DMS 273 (cell line): ENCODE measurements at regions not wholly inside any gene's neighbourhood (a gene's known extent, or its start where the extent isn't known, plus 50 kb on each side); places are given as distances from the start of the nearest gene placed in this dataset.

ENCODE experiments used
- DNase-seq: peaks from one replicate; lab custom pipeline; 2025; ENCODE audit not compliant: unreplicated experiment; lab: John Stamatoyannopoulos, UW

DNA sequence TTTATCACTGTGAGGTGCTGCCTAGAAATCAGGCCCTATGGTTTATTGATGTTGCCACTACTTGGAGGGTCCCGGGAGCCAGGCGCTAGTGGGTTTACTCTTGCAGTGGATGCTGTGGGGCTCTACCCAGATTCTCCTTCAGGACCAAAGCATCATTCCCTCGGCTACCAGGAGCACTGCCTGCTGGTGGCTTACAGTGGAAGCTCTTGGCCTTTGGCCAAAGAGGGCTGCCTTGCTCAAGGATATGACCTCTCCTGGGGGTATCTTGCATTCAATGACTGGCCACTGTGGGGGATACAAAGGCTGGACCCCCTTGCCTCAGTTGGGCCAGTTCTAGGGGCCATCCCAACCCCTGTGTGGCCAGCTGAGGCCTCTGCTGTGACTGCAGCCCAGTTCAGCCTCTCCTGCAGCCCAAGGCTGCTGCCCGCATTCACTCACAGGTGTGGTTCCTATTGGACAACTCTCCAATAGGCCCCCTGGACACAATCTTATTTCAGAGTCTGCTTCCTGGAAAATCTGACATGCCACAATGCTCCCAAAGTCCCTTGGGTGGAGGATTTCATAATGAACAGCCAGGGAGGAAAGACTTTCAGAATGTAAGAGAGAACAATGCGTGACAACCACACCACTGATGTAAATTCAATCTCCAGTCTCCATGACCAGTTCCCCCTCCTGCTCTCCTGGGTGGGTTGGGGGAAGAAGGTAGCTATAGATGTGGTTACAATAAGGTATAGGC lies 196.3 kb downstream of the SNX10 start:
- DNase-seq, result peak; percentile 22

DNA sequence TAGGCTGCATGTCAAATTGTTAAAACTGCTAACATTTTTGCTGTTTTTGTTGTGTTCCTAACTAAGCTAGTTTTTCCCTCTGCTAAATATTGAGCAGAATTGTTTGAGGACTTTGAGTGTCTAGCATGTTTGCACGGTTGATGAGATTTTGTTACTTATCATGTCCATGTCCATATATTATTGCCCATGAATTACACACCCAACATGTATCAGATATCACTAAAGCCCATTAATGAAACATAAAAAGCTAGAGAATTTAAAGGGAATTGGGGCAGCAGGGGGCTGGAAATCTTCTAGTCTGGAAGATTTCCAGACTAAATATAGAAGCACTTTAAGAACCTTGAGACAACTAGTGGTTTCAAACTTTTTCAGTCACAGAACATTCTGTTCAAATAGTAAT lies 197.7 kb downstream of the SNX10 start:
- DNase-seq, result no peak

DNA sequence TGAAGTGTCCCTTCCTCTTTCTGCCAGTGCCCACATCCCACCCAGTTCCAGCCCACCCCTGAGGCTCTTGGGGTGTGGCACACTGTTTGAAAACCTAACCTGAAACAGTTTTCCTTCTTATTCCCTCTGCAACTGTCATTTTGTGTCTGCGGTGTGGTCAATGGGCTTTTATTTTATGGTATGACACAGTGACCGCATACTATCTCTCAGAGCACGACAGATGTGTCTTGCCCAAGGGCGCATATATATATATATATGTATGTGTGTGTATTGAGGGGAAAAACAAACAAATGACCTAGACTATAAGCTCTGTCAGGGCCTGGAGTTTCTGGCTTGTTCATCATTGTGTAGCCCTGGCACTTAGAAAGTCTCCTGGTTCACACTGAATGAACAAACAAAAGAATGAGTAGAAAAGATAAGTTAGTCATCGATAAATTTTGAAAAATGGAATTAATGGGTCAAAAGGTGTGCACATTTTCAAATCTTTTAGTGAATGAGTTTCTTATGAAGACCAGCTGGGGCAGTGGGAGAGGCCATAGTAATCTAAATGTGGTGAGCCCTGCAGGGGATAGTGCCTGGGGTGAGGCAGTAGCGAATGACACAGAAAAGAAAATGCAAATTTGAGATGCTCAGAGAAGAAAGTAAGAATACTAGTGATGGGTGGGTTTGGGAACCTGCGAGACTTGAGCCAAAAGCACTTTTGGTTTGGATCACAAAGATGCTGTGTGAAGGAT lies 198.4 kb downstream of the SNX10 start:
- DNase-seq, result no peak

DNA sequence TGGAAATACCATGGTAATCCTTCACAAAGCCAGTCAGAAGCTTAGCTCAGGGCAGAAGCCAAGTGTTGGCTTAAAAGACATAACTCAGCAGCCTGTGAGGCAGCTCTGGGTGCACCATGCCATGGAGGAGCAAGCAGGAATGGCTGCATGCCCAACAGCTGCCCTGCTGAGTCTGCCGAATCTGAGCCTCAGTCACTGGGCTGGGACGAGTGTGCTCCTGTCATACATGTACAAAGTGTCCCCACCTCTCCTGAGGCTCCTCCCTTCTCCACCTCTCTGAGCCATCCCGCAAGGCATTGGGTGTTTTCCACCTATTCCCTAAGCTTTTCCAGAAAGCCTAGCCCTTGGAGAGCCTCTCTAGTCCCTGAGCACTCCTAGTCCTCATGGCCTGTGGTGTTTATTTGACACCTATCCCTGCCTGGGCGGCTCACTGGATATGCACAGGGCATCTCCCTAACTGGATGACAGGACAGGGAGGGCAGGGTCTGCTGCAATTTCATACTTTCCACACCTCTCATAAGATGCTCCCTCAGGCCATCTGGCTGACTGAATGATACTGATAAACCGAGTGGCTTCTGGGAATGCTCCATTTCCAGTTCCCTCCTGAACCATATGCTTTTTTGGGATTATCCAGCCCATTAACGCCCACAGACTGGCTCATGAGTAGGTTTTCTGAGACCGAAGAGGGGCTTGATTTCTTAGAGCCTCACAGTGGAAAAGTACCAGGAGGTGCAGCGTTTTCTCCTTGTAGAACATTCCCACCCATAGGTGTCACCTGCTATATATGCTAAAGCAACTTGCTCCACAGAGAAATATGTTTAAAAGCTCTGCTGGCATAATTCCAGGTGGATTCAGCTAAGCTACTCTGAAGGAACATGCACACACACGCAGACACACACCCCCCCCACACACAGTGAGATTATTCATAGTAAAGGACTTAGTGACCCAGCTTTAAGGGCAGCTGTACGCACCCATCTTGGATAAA lies 199.3 kb downstream of the SNX10 start:
- DNase-seq, result peak; percentile 90

DNA sequence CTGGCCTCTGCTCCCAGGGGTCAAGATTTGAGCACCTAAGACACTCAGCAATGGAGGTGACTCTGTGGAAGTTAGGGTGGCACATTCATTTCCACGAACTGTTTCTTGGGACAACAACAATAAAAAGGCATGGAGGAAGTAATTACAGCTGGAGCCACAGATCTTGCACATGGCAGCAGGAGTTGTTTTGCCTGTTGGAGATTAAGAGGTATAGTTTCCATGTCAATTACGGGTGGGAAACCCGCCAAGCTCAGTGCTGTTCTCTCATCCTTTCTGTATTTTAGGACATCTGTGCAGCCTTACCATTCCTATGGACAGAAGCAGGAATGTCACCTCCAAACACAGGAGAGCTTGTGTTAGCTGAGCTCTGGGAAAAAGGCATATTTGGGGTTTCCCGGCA lies 201.2 kb downstream of the SNX10 start:
- peak; percentile 92 for DNase-seq

DNA sequence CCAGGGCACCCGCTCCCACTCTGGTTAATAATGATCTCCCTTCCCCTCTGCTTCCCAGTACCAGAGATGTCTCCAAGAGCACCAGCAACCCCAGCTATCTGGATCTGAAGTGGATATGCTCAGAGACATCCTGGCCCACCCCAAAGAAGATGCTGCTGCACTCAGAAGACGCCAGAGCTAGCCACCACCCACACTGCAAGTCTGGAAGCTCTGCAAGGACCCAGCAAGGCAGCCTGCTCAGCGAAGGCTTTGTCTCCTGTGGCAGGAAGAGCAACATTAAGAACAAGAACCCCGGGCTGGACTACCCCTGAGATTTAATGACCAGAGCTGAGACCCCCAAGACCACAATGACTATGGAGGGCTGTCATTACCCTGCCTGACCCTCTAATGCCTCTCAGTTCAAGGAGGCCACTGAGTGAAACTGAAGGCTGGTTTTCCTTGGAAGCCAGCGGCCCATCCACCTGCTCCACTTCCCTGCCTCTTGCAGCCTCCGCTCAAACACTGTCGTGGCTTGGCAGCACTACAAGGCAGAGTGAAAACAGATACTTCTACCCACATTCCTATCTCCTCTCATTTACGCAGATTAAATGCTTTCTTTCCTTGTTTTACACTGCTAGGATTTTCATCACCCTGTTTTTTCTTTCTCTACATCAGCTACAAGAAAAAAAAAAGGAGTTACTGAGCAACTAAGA lies 202.2 kb downstream of the SNX10 start:
- peak; percentile 37 for DNase-seq

DNA sequence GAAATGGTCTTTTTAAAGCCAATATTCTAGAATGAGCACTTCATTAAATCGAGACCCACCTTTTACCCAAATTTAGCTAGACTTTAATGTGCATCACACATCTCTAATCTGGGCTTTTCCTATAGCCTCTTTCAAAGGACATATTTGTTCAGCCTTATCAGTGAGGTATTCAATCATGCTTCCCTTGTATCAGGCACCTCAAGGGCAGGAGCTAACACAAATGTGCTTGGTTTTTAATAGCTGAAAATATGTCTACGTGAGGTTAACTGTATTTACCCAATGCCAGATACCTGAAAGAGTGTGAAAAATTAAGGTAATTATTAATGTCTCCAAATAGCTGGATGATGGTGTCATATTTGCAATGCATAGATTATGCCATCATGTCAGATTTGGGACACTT lies 203.9 kb downstream of the SNX10 start:
- no peak for DNase-seq

DNA sequence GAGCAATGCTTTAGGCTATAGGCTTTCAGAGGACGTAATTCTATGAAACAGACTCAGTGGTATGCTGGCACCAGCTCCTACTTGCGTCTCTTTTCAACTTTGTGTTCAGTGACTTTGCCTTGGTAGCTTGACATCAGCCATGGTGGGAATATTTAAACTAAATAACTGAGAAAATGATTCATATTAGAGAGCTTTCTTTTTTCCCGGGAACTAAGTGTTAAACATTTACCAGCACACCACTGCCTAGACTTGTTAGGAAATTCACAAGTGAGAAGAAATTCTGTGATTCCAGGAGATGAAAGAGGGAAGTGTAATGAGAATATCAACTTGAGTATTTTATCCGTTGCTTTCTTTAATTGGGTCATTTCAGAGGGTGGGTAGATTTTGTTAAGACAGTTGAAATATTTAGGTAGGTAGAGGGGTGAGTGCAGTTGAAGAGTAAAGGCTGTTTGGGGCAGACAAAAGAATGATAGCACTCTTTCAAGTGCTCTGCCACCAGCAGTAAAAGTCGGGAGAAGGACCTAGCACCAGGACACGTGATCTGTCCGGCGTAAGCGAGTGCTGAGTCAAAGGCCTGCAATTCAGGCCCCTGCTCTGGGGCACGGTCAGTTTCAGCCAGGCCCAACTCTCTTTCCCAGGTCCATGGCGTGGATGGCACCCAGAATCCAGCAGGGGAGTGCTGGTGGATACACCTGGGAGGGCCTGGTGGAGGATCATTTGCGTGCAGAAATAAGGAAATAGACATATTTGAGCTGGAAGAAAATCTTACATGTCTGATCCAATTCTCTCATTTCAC lies 206.3 kb downstream of the SNX10 start:
- DNase-seq, result no peak

DNA sequence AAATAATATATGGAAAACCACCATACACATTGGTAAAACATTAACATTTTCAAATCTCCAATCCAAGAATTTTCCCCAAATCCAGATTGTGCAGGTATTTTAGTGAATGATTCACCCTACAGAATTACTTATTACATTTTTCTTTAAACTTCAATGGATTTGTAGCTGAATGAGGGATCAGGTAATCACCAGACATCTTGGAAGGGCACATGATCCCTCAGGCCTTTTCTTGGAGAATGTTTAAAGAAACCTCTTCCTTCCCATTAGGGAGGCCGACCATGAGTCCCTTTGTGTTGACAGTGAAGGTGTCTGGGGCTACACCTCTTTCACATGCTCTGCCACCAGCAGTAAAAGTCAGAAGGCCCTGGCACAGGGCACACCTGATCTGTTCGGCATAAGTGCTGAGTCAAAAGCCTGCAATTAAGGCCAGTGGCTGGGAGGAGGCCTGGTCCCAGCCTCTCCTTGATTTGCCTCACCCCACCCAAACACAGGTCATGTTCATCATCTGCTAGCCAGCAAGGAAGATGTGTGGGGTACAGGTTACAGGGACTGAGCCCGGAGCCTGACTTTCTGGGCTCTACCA lies 207.7 kb downstream of the SNX10 start:
- DNase-seq, result no peak

DNA sequence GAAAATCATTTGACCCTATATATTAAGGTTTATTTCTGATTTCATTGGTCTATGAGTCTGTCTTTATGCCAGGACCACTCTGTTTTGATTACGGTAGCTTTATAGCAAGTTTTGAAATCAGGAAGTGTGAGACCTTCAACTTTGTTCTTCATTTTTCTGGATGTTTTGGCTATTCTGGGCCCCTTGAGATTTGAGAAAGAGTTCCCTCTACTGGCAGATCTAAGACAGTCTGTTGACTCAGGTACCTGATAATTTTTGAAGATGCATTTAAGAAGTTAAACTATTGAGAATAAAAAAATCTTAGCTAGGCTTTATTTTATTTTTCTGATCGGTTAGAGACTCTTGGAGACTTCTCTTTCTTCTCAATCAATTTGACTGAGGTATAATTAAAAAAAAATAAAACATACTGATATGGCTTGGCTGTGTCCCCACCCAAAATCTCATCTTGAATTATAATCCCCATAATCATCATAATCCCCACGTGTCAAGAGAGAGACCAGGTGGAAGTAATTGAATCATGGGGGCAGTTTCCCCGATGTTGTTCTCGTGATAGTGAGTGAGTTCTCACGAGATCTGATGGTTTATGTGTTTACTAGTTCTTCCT lies 209.2 kb downstream of the SNX10 start:
- DNase-seq, result peak; percentile 68

DNA sequence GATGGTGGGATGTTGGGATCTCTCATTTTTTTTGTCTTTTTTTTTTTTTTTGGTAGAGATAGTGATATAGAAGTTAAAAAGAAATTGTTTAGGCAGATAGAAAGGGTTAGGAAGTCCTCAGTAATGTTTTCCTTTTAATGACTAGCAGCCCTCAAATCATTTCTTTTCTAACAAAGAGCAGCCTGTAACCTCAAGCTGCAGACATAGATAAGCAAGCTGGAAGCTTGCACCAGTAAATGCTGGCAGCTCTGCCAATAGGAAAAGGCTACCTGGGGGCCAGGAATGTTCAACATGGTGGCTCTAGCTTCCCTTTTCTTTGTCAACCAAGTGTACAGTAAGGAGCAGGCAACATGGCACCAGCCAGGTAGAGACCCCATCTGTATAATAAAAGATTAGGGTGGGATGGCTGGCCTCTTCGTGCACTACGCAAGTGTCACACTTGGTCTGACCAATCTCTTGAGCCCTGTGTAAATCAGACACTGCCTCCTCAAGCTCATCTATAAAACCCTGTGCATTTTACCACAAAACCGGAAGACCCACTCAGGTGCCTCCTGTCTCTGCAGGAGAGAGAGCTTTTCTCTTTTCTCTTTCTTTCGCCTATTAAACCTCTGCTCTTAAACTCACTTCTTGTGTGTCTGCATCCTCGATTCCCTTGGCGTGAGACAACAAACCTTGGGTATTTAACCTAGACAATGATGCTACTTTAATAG lies 212.9 kb downstream of the SNX10 start:
- DNase-seq, result no peak

DNA sequence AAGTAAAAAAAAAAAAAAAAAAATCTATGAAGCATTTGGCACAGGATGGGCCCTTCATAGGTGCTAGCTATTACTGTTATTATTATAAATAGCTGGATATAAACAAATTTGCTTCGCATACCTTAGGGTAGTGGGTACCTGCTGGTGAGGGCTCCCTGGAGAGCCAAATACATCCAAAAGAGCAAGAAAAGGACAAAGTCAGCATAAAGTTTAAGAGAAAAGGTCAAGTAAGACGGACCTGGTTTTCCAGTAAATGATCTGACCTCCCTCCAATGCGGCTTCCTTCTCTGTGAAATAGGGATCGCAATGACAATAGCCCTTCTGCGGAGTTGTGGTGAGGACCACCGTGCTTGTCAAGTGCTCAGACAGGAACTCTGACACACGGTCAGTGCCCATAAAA lies 214.5 kb downstream of the SNX10 start:
- DNase-seq, result no peak

DNA sequence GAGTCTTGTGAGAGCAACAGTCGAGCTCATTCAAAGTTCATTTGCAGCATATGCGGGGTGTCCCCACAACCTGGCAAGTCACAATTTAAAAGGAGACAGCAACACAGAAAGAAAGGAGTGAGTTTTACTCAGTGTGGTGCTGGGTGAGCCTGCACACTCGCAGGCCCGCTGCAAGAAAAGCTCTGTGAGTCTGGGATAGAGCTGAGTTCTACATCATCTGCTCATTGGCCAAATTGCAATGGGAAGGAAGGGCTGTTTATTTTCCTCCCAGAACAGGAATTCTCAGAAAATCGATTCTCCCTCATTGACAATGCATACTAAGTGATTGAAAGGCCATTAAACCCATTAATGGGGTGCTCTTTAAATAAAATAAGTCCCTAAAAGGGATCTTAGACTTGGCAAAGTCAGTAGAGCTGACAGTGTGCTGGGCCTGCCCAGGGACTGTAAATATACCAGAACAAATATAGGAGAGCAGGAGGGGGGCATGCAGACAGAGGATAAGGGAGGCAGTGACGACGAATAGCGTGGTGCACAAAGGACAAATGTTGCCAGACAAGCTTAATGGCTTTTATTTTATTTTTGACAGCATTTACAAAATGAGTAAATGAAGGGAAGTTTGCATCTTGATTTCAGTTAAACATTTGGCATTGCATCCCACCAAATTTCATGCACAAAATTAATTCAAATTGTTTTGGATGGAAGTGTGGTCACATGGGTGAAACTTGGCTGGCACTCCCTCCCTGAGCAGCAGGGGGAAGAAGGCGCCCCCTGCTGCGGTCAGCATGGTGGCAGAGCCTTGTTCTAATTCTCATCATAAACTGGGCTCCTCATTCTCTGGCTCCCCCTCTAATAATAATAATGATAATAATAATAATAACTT lies 215.7 kb downstream of the SNX10 start:
- DNase-seq, result peak; percentile 28

DNA sequence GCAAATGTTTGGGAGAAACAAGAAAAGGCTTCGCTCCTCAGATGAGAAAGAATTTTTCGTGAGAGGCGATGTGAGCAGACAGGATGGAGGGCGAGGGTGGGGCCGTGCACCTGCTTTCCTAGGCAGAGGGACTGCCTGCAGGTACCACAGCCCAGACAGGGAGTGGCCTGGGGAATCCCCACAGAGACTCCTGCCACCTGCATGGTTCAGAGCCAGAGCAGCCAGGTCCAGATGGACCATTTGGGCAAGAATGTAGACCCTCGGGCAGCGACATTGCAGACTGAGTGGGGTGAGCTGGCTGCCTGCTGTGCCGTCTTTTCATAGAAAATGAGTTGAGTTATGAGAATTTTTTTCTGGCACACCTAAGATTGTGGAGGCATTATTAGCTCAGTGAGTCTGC lies 216.8 kb downstream of the SNX10 start:
- DNase-seq, result no peak

DNA sequence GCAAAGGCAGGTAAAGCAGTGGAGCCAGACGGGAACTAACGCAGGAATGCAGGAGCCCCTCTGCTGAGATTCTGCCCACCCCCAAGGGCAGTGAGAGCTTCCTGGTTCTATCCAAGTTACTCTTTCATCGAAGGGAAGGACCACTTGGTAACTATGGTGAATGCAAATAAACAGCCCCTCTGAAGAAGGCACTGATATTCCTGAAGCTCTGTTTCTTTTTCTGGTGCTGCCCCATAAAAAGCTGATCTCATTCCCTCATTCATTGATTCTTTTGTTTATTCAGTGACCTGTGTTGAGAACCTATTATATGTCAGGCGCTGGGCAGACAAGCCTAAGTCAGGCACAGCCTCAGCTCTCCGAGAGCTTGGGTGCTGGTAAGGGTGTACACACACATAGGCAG lies 217.3 kb downstream of the SNX10 start:
- no peak for DNase-seq

DNA sequence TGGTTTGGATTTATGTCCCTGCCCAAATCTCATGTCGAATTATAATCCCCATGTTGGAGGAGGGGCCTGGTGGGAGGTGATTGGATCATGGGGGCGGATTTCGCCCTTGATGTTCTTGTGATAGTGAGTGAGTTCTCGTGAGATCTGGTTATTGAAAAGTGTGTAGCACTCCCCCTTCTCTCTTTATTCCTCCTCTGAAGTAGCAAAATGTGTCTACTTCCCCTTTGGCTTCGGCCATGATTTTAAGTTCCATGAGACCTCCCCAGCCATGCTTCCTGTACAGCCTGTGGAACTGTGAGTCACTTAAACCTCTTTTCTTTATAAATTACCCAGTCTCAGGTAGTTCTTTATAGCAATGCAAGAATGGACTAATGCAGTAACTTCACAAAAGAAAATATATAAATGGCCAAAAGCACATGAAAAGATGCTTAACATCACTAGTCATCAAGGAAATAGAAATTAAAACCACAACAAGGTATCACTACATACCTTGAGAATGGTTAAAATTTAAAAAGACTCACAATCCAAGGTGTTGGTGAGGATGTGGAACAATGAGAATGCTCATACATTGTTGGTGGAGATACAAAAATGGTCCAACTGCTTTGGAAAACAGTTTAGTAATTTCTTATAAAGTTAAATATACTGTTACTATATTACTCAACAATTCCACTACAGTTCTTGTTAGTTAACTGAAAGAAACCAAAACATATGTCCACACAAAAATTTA lies 218.7 kb downstream of the SNX10 start:
- no peak for DNase-seq

DNA sequence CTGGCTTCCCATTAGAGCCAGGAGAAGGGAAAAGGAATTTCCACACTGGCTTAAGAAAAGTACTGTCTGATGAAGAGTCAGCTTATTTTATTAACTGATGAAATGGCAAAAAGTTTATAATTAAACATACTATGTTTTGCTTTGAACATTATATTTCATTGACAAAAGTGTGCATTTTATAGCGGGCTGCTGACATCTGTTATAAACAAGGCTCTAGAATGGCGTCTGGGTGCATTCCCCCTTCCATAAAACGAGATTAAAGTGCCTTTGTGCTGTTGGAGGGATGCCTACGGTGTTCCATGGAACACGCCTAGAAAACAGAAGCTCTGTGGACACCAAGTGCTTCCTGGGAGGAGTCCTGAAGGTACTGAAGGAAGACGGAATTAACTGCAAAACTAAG lies 220.2 kb downstream of the SNX10 start:
- peak; percentile 16 for DNase-seq
